HUDEP-2 (cell line): ENCODE measurements at regions not wholly inside any gene's neighbourhood (a gene's known extent, or its start where the extent isn't known, plus 50 kb on each side); places are given as distances from the start of the nearest gene placed in this dataset.
"Not testable (repeated sequence)": the region's sequence is repeated elsewhere in the genome, so short reads cannot be mapped to it uniquely, and the experiment has no call there.

Experiments
- DNase-seq, 76 experiments: peaks; one replicate each; lab custom pipeline; 2025; ENCODE audit not compliant: unreplicated experiment in 76 of 76; lab: John Stamatoyannopoulos, UW

- DNase-seq, result no peak
Measured at GRCh38 chr4:126599746-126600145, 1033.0 kb upstream of the INTU start.

- no peak for DNase-seq
Measured at GRCh38 chr4:126603210-126603609, 1029.5 kb upstream of the INTU start.

- DNase-seq, result no peak
Measured at GRCh38 chr4:126603825-126604224, 1028.9 kb upstream of the INTU start.

- peak in 24 of 76 experiments; percentile 0 to 53 (median 4) for DNase-seq
Measured at GRCh38 chr4:126604268-126604867, 1028.4 kb upstream of the INTU start.

- DNase-seq, result no peak
Measured at GRCh38 chr4:126610933-126611332, 1021.8 kb upstream of the INTU start.

- DNase-seq, result no peak
Measured at GRCh38 chr4:126611900-126612299, 1020.9 kb upstream of the INTU start.

- no peak for DNase-seq
Measured at GRCh38 chr4:126614356-126614855, 1018.4 kb upstream of the INTU start.

- DNase-seq, result no peak
Measured at GRCh38 chr4:126616795-126617194, 1016.0 kb upstream of the INTU start.

- DNase-seq, result peak in 1 of 76 experiments; percentile 26
Measured at GRCh38 chr4:126627255-126627654, 1005.5 kb upstream of the INTU start.

GRCh38 chr4:126628933-126629332, 1003.8 kb upstream of the INTU start:
- no peak for DNase-seq

- no peak for DNase-seq
Measured at GRCh38 chr4:126630230-126630629, 1002.5 kb upstream of the INTU start.

GRCh38 chr4:126633306-126633705, 999.5 kb upstream of the INTU start:
- DNase-seq, result no peak

GRCh38 chr4:126637706-126638105, 995.1 kb upstream of the INTU start:
- no peak for DNase-seq

- DNase-seq, result peak in 1 of 76 experiments; percentile 0
Measured at GRCh38 chr4:126647320-126647719, 985.4 kb upstream of the INTU start.

GRCh38 chr4:126647756-126648397, 984.9 kb upstream of the INTU start:
- DNase-seq, result no peak

GRCh38 chr4:126658411-126658810, 974.3 kb upstream of the INTU start:
- DNase-seq, result no peak

GRCh38 chr4:126661194-126661593, 971.6 kb upstream of the INTU start:
- no peak for DNase-seq

- DNase-seq, result no peak
Measured at GRCh38 chr4:126664839-126665238, 967.9 kb upstream of the INTU start.

- DNase-seq, result not testable (repeated sequence)
Measured at GRCh38 chr4:126670038-126670437, 962.7 kb upstream of the INTU start.

GRCh38 chr4:126678618-126679017, 954.1 kb upstream of the INTU start:
- no peak for DNase-seq

GRCh38 chr4:126679303-126679702, 953.5 kb upstream of the INTU start:
- no peak for DNase-seq

- DNase-seq, result no peak
Measured at GRCh38 chr4:126682250-126682649, 950.5 kb upstream of the INTU start.
